GM21390 (cell line): ENCODE measurements at regions not wholly inside any gene's neighbourhood (a gene's known extent, or its start where the extent isn't known, plus 50 kb on each side); places are given as distances from the start of the nearest gene placed in this dataset.
"Not testable (repeated sequence)": the region's sequence is repeated elsewhere in the genome, so short reads cannot be mapped to it uniquely, and the experiment has no call there.

ENCODE experiments used
- ATAC-seq: cut with Tn5 transposase; IDR thresholded peaks from one replicate; pipeline ENCODE4 v1.9.1; 2021; ENCODE audit not compliant: unreplicated experiment

GRCh38 chr20:12717061-12717460, 291.7 kb upstream of the SPTLC3 start:
- no peak for ATAC-seq

GRCh38 chr20:12718619-12719018, 290.2 kb upstream of the SPTLC3 start:
- no peak for ATAC-seq

- no peak for ATAC-seq
These were observed 287.1 kb upstream of the SPTLC3 start for GRCh38 chr20:12721636-12722035.

GRCh38 chr20:12722091-12722490, 286.7 kb upstream of the SPTLC3 start:
- ATAC-seq = no peak

- no peak for ATAC-seq
These were observed 285.0 kb upstream of the SPTLC3 start for GRCh38 chr20:12723811-12724210.

- no peak for ATAC-seq
These were observed 280.0 kb upstream of the SPTLC3 start for GRCh38 chr20:12728782-12729181.

GRCh38 chr20:12729326-12729725, 279.4 kb upstream of the SPTLC3 start:
- no peak for ATAC-seq

GRCh38 chr20:12733811-12734210, 275.0 kb upstream of the SPTLC3 start:
- ATAC-seq = no peak

- no peak for ATAC-seq
These were observed 271.3 kb upstream of the SPTLC3 start for GRCh38 chr20:12737497-12737896.

- ATAC-seq = no peak
These were observed 270.9 kb upstream of the SPTLC3 start for GRCh38 chr20:12737900-12738299.

GRCh38 chr20:12740647-12741046, 268.1 kb upstream of the SPTLC3 start:
- ATAC-seq = no peak

- no peak for ATAC-seq
These were observed 264.7 kb upstream of the SPTLC3 start for GRCh38 chr20:12744037-12744436.

GRCh38 chr20:12748359-12748994, 260.3 kb upstream of the SPTLC3 start:
- ATAC-seq = no peak

- ATAC-seq = no peak
These were observed 258.6 kb upstream of the SPTLC3 start for GRCh38 chr20:12750221-12750620.

GRCh38 chr20:12752900-12753693, 255.7 kb upstream of the SPTLC3 start:
- not testable (repeated sequence) for ATAC-seq

- ATAC-seq = not testable (repeated sequence)
These were observed 255.0 kb upstream of the SPTLC3 start for GRCh38 chr20:12753742-12754141.

- ATAC-seq = not testable (repeated sequence)
These were observed 249.3 kb upstream of the SPTLC3 start for GRCh38 chr20:12759493-12759892.

- no peak for ATAC-seq
These were observed 246.0 kb upstream of the SPTLC3 start for GRCh38 chr20:12762725-12763124.

GRCh38 chr20:12763406-12763805, 245.4 kb upstream of the SPTLC3 start:
- ATAC-seq = no peak

GRCh38 chr20:12764053-12764452, 244.7 kb upstream of the SPTLC3 start:
- no peak for ATAC-seq

GRCh38 chr20:12764851-12765250, 243.9 kb upstream of the SPTLC3 start:
- no peak for ATAC-seq

- no peak for ATAC-seq
These were observed 234.8 kb upstream of the SPTLC3 start for GRCh38 chr20:12773936-12774335.

- ATAC-seq = no peak
These were observed 233.7 kb upstream of the SPTLC3 start for GRCh38 chr20:12775041-12775440.
